H9 (cell line): ENCODE measurements at regions not wholly inside any gene's neighbourhood (a gene's known extent, or its start where the extent isn't known, plus 50 kb on each side); places are given as distances from the start of the nearest gene placed in this dataset.

Experiments
- DNase-seq: peaks from one replicate; pipeline ENCODE4 v3.0.0-alpha.2; 2017
- H2AFZ ChIP-seq: one replicate; pipeline ENCODE4 v1.6.1; 2013; ENCODE audit warnings: mild to moderate bottlenecking, low read length, control low read depth, moderate library complexity
- H2AK5ac ChIP-seq: 2 replicates; pipeline ENCODE4 v1.6.1; 2013; ENCODE audit warnings: low read length, control low read depth, mixed read lengths; ENCODE audit not compliant: insufficient read length
- H2BK120ac ChIP-seq: one replicate; pipeline ENCODE4 v1.6.1; 2013; ENCODE audit warnings: low read depth, mild to moderate bottlenecking, low read length, control low read depth, inconsistent platforms; ENCODE audit not compliant: poor library complexity, severe bottlenecking
- H2BK12ac ChIP-seq: 2 replicates; pipeline ENCODE4 v1.6.1; 2013; ENCODE audit warnings: low read length, control low read depth, mixed read lengths, low read depth; ENCODE audit not compliant: insufficient read length
- H2BK15ac ChIP-seq: 2 replicates; pipeline ENCODE4 v1.6.1; 2013; ENCODE audit warnings: low read depth, low read length, control low read depth
- H2BK20ac ChIP-seq: one replicate; pipeline ENCODE4 v1.6.1; 2013; ENCODE audit warnings: low read depth, mild to moderate bottlenecking, low read length, control low read depth, inconsistent platforms; ENCODE audit not compliant: poor library complexity, severe bottlenecking
- H2BK5ac ChIP-seq: 2 replicates; pipeline ENCODE4 v1.6.1; 2013; ENCODE audit warnings: low read length, control low read depth, mixed read lengths; ENCODE audit not compliant: insufficient read length
- H3K14ac ChIP-seq: 2 replicates; pipeline ENCODE4 v1.6.1; 2013; ENCODE audit warnings: low read length, control low read depth; ENCODE audit not compliant: insufficient read depth
- H3K18ac ChIP-seq: 2 replicates; pipeline ENCODE4 v1.6.1; 2013; ENCODE audit warnings: low read depth, mild to moderate bottlenecking, mixed read lengths, low read length, control low read depth; ENCODE audit not compliant: insufficient read length
- H3K23ac ChIP-seq: 2 replicates; pipeline ENCODE4 v1.6.1; 2013; ENCODE audit warnings: low read length, control low read depth, mixed read lengths, low read depth; ENCODE audit not compliant: insufficient read length
- H3K23me2 ChIP-seq: 2 replicates; pipeline ENCODE4 v1.6.1; 2013; ENCODE audit warnings: low read depth, mild to moderate bottlenecking, mixed read lengths, low read length, control low read depth; ENCODE audit not compliant: insufficient read length, poor library complexity, severe bottlenecking
- H3K27ac ChIP-seq: 2 replicates; pipeline ENCODE4 v1.5.1; 2013; ENCODE audit warnings: low read length, control low read depth, mixed read lengths, low read depth; ENCODE audit not compliant: insufficient read length
- H3K27me3 ChIP-seq: 2 replicates; pipeline ENCODE4 v1.6.1; 2013; ENCODE audit warnings: low read length, control low read depth, inconsistent platforms; ENCODE audit not compliant: insufficient read depth
- H3K4ac ChIP-seq: 2 replicates; pipeline ENCODE4 v1.6.1; 2013; ENCODE audit warnings: low read depth, mild to moderate bottlenecking, control low read depth, inconsistent platforms, low read length, moderate library complexity
- H3K4me1 ChIP-seq: 2 replicates; pipeline ENCODE4 v1.6.1; 2013; ENCODE audit warnings: low read length, control low read depth, inconsistent platforms; ENCODE audit not compliant: insufficient read depth
- H3K4me2 ChIP-seq: 2 replicates; pipeline ENCODE4 v1.6.1; 2013; ENCODE audit warnings: low read length, control low read depth, mixed read lengths; ENCODE audit not compliant: insufficient read length, insufficient read depth
- H3K56ac ChIP-seq: 2 replicates; pipeline ENCODE4 v1.6.1; 2013; ENCODE audit warnings: low read depth, mild to moderate bottlenecking, mixed read lengths, low read length, control low read depth; ENCODE audit not compliant: insufficient read length
- H3K79me1 ChIP-seq: 2 replicates; pipeline ENCODE4 v1.6.1; 2013; ENCODE audit warnings: low read depth, mild to moderate bottlenecking, moderate library complexity, low read length, control low read depth, inconsistent platforms; ENCODE audit not compliant: insufficient read depth, poor library complexity, severe bottlenecking
- H3K79me2 ChIP-seq: 2 replicates; pipeline ENCODE4 v1.6.1; 2013; ENCODE audit warnings: low read length, control low read depth, inconsistent platforms; ENCODE audit not compliant: insufficient read depth
- H3K9ac ChIP-seq: 2 replicates; pipeline ENCODE4 v1.6.1; 2013; ENCODE audit warnings: low read length, control low read depth, mixed read lengths; ENCODE audit not compliant: insufficient read length; ENCODE audit errors: extremely low read depth
- H3K9me3 ChIP-seq: one replicate; pipeline ENCODE4 v1.6.1; 2013; ENCODE audit warnings: low read depth, low read length, inconsistent platforms; ENCODE audit not compliant: control insufficient read depth
- H3T11ph ChIP-seq: one replicate; pipeline ENCODE4 v1.6.1; 2013; ENCODE audit warnings: mild to moderate bottlenecking, low read length, control low read depth, inconsistent platforms
- H4K20me1 ChIP-seq: one replicate; pipeline ENCODE4 v1.6.1; 2013; ENCODE audit not compliant: control insufficient read depth, insufficient read length, insufficient read depth
- H4K5ac ChIP-seq: 2 replicates; pipeline ENCODE4 v1.6.1; 2013; ENCODE audit warnings: low read depth, mild to moderate bottlenecking, mixed read lengths, low read length, control low read depth; ENCODE audit not compliant: insufficient read length
- H4K8ac ChIP-seq: replicated peaks from 2 replicates; pipeline ENCODE4 v1.6.1; 2013; ENCODE audit warnings: low read length, control low read depth, mixed read lengths, low read depth; ENCODE audit not compliant: insufficient read length
- H4K91ac ChIP-seq: 2 replicates; pipeline ENCODE4 v1.6.1; 2013; ENCODE audit warnings: low read depth, mild to moderate bottlenecking, moderate library complexity, mixed read lengths, low read length, control low read depth; ENCODE audit not compliant: insufficient read length
- H3K27ac Mint-ChIP-seq, 3 experiments: 2 replicates in 2 of 3; 3 replicates in 1 of 3; pipeline ENCODE4 v1.8.0; 2020 to 2021; ENCODE audit warnings: mixed read lengths in 3 of 3, mild to moderate bottlenecking in 1 of 3, moderate library complexity in 1 of 3
- H3K27me3 Mint-ChIP-seq: 2 replicates; pipeline ENCODE4 v1.8.0; 2021; ENCODE audit warnings: low read depth, mild to moderate bottlenecking, moderate library complexity, mixed read lengths
- H3K36me3 Mint-ChIP-seq, 3 experiments: 2 replicates in 2 of 3; 3 replicates in 1 of 3; pipeline ENCODE4 v1.8.0; 2020 to 2021; ENCODE audit warnings: low read depth in 3 of 3, mixed read lengths in 3 of 3; ENCODE audit not compliant: insufficient read depth in 1 of 3
- H3K4me1 Mint-ChIP-seq, 2 experiments: 2 replicates each; pipeline ENCODE4 v1.8.0; 2020; ENCODE audit warnings: mixed read lengths in 2 of 2
- H3K4me3 Mint-ChIP-seq, 2 experiments: 2 replicates in 1 of 2; 3 replicates in 1 of 2; pipeline ENCODE4 v1.8.0; 2020 to 2021; ENCODE audit warnings: mild to moderate bottlenecking in 2 of 2, mixed read lengths in 2 of 2, moderate library complexity in 1 of 2
- H3K9me3 Mint-ChIP-seq, 2 experiments: 2 replicates in 1 of 2; 3 replicates in 1 of 2; pipeline ENCODE4 v1.8.0; 2020; ENCODE audit warnings: mild to moderate bottlenecking in 2 of 2, mixed read lengths in 2 of 2, moderate library complexity in 1 of 2
- CTCF ChIP-seq: fragments of 200-600 bp; sonication (generic); conservative IDR thresholded peaks from 3 replicates; pipeline ENCODE4 v1.8.0; 2021; ENCODE audit warnings: antibody characterized with exemption, mild to moderate bottlenecking
- WGBS: extraction: QIAGEN DNeasy Blood & Tissue Kit; methylation state at CpG from one replicate; pipeline ENCODE4 v1.1.7; 2013; ENCODE audit warnings: missing lambda C conversion rate, low lambda C conversion rate, mixed read lengths; ENCODE audit not compliant: insufficient read length; ENCODE audit errors: extremely low coverage; 5-methylcytosine and 5-hydroxymethylcytosine counted together

- no peak overlapping the region for H2BK120ac ChIP-seq
- H3K4me2 ChIP-seq, result no peak overlapping the region
- no peaks in the 10 kb centered on the region for H3K9me3 ChIP-seq
- H3K4me3 Mint-ChIP-seq, result no peak overlapping the region; a peak in 1 of 5 replicates
- H3K4me1 ChIP-seq, result peaks cover 7% of the 10 kb centered on the region; the same call in 1 of the 2 replicates
- no peak overlapping the region for H2BK15ac ChIP-seq
- no peak overlapping the region for H2BK5ac ChIP-seq
- H3K27me3 ChIP-seq, result no peaks in the 10 kb centered on the region
- peak overlapping the region in 1 of 3 experiments; percentile 65; a peak in 2 of 7 replicates for H3K27ac Mint-ChIP-seq
- H3K9ac ChIP-seq, result no peak overlapping the region
- H3K27me3 Mint-ChIP-seq, result no peaks in the 10 kb centered on the region; the same call in 1 of the 2 replicates
- no peak overlapping the region for H4K5ac ChIP-seq
- H3T11ph ChIP-seq, result no peak overlapping the region
- H3K14ac ChIP-seq, result 0 out of 2 replicates have a peak overlapping the region, but pooled peaks have one; percentile 29
- WGBS, result no CpG with 5 or more reads among the region's 42 CpGs
- no peak overlapping the region for H4K8ac ChIP-seq
- H3K56ac ChIP-seq, result no peak overlapping the region
- H2BK12ac ChIP-seq, result no peak overlapping the region
- no peak overlapping the region for H2BK20ac ChIP-seq
- H2AFZ ChIP-seq, result no peak overlapping the region
- no peaks in the 10 kb centered on the region for H3K79me2 ChIP-seq
- H4K20me1 ChIP-seq, result no peaks in the 10 kb centered on the region
- H2AK5ac ChIP-seq, result no peak overlapping the region
- H3K27ac ChIP-seq, result no peak overlapping the region
- H3K4ac ChIP-seq, result no peak overlapping the region
- H3K9me3 Mint-ChIP-seq, result no peaks in the 10 kb centered on the region
- no peaks in the 10 kb centered on the region for H3K79me1 ChIP-seq
- H4K91ac ChIP-seq, result no peak overlapping the region
- no peaks in the 10 kb centered on the region for H3K23me2 ChIP-seq
- H3K4me1 Mint-ChIP-seq, result peaks cover 38 to 40% of the 10 kb centered on the region in 2 experiments
- no peak for TF ChIP-seq CTCF
- no peak overlapping the region for H3K18ac ChIP-seq
- peaks cover 0 to 2% (median 0%) of the 10 kb centered on the region in 3 experiments; a peak in 2 of 7 replicates for H3K36me3 Mint-ChIP-seq
- DNase-seq, result no peak
- no peak overlapping the region for H3K23ac ChIP-seq
Measured at GRCh38 chr20:21019814-21020658, 86.1 kb downstream of the LINC00237 start.
